Mammary epithelial cell (primary cell): ENCODE measurements at regions not wholly inside any gene's neighbourhood (a gene's known extent, or its start where the extent isn't known, plus 50 kb on each side); places are given as distances from the start of the nearest gene placed in this dataset.

Experiments
- CTCF ChIP-seq, 2 donors: IDR thresholded peaks in 1 of 2; conservative IDR thresholded peaks in 1 of 2; 2 replicates each; pipeline ENCODE4 v1.5.1; 2011 to 2012; ENCODE audit warnings: inconsistent platforms in 2 of 2, low read length in 2 of 2, mild to moderate bottlenecking in 2 of 2, control low read depth in 1 of 2, low read depth in 1 of 2; ENCODE audit not compliant: insufficient read depth in 1 of 2; ENCODE audit errors: extremely low read depth in 1 of 2
- EZH2 ChIP-seq: IDR thresholded peaks from 2 replicates; pipeline ENCODE4 v1.6.1; 2012; ENCODE audit warnings: low read length, inconsistent platforms, borderline replicate concordance

- TF ChIP-seq CTCF (conservative IDR thresholded peaks at IDR 0.05 in 1 of 2, IDR thresholded peaks at IDR 0.05 in 1 of 2; ENCODE audit: extremely low read depth in 1 of 2, insufficient read depth in 1 of 2, low read depth in 1 of 2, low read length in 2 of 2) (no peak), EZH2 (no peak)
Observed at GRCh38 chr5:52476346-52476745, 311.4 kb upstream of the ITGA1 start.
